Stimulated activated memory B cell treated with anti-CD40 and anti-IgM and Interleukin-4, amounts not matched to agents 10 μg/mL and 1 μg/mL and 100 μg/mL, for 72 hours (primary cell): ENCODE measurements at regions not wholly inside any gene's neighbourhood (a gene's known extent, or its start where the extent isn't known, plus 50 kb on each side); places are given as distances from the start of the nearest gene placed in this dataset.
"Not testable (repeated sequence)": the region's sequence is repeated elsewhere in the genome, so short reads cannot be mapped to it uniquely, and the experiment has no call there.

Experiments
- ATAC-seq: fragments of 150-1000 bp; cut with Tn5 transposase; 2 replicates; pipeline ENCODE4 v1.10.0; 2021
- H3K27ac Mint-ChIP-seq: one replicate; pipeline ENCODE4 v1.8.0; 2022; ENCODE audit warnings: mild to moderate bottlenecking, mixed read lengths
- H3K27me3 Mint-ChIP-seq: one replicate; pipeline ENCODE4 v1.8.0; 2022; ENCODE audit warnings: mixed read lengths
- H3K36me3 Mint-ChIP-seq: one replicate; pipeline ENCODE4 v1.8.0; 2022; ENCODE audit warnings: mixed read lengths
- H3K4me1 Mint-ChIP-seq: one replicate; pipeline ENCODE4 v1.8.0; 2022; ENCODE audit warnings: mixed read lengths
- H3K4me3 Mint-ChIP-seq: one replicate; pipeline ENCODE4 v1.8.0; 2022; ENCODE audit warnings: mild to moderate bottlenecking, moderate library complexity, mixed read lengths
- H3K9me3 Mint-ChIP-seq: one replicate; pipeline ENCODE4 v1.8.0; 2022; ENCODE audit warnings: mixed read lengths

DNA sequence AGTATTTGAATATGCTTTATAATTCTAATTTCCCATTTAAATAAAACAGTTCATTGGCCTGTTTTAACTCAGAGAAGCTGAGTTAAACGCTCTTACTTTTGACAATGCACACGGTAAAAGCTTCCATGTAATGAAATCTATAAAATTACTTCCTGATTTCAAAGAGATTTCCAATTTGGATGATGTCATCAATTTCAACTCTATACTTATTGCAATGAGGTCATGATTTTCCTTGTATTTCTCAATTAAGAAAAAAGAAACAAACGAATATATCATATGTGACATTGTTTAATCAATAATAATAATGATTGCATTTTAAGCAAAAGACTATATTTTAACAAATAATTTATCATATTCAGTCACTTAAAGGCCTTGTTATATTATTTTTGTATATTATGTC, 926.1 kb upstream of the MANEA start:
- Mint-ChIP-seq H3K4me3 (no peak overlapping the region), H3K27me3 (no peaks in the 10 kb centered on the region), H3K36me3 (no peaks in the 10 kb centered on the region), H3K9me3 (peaks cover 4% of the 10 kb centered on the region), H3K4me1 (no peaks in the 10 kb centered on the region), H3K27ac (no peak overlapping the region)
- no peak for ATAC-seq

DNA sequence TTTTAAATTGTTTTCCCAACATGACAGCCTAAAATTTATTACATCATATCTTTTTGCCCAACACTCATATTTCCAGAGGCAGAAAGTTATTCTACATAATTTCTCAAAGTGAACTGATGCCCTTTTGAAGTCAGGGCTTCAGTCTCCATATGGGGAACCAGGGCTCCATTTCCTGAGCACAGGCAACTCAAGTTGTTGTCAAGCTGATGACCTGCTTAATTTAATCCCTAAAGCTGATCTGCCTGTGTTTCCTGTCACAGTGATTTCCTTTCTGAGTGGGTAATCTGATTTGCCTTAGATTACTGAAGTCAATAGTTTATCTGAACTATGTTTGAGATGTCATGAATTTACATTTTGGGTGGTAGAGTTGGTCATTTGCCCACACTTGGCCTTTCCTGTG, 932.1 kb upstream of the MANEA start:
- Mint-ChIP-seq H3K4me1 (no peaks in the 10 kb centered on the region), H3K9me3 (peaks cover 7% of the 10 kb centered on the region), H3K27me3 (no peaks in the 10 kb centered on the region), H3K27ac (no peak overlapping the region), H3K36me3 (no peaks in the 10 kb centered on the region), H3K4me3 (no peak overlapping the region)
- no peak for ATAC-seq

DNA sequence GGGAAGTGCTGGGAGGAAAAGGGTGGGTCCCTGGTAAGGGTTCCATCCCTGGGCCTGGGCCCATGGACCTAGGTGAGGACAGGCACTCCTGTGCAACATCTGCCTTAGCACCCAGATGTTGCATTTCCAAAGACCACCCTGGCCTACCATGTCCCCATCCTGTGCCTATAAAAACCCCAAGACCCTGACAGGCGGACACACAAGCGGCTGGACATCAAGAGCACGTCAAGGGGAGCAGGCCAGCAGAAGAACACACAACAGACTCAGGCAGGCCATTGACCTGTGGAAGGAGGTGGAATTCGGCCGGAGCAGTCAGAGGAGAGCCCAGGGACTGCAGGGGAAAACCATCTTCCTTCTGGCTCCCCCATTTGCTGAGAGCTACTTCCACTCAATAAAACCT, 937.8 kb upstream of the MANEA start:
- no peaks in the 10 kb centered on the region for H3K36me3 Mint-ChIP-seq
- no peak overlapping the region for H3K27ac Mint-ChIP-seq
- no peak for ATAC-seq
- no peaks in the 10 kb centered on the region for H3K27me3 Mint-ChIP-seq
- peaks cover 11% of the 10 kb centered on the region for H3K9me3 Mint-ChIP-seq
- H3K4me1 Mint-ChIP-seq: no peaks in the 10 kb centered on the region
- H3K4me3 Mint-ChIP-seq: no peak overlapping the region

DNA sequence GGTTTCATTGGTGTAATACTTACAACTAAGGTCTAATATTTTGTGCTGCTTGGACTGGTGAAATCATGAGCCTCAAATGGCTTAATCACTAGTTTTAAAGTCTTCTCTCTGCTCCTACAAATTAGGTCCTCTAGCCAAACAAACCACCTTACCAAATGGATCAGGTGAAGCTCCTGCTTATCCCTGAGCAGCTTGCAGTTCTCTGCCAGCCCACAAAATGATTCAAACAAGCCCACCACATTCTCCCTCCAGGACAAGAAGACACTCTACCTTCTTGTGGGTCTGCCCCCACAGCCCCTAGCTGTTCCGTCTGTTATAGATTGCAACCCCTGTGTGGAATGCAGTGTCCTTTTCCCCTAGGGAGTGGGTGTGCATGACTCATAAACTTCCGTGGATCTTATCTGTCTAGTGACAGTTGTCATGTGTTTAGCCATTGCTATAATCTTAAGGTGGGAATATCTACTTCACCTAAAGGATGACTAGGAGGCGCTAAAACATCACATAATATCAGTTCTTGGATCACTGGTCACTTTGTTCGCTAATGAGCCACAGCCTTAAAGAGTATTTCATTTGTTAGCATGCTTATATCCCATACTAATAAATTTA, 940.5 kb upstream of the MANEA start:
- Mint-ChIP-seq H3K27me3 (no peaks in the 10 kb centered on the region), H3K36me3 (no peaks in the 10 kb centered on the region), H3K4me3 (no peak overlapping the region), H3K4me1 (no peaks in the 10 kb centered on the region), H3K9me3 (peaks cover 11% of the 10 kb centered on the region), H3K27ac (no peak overlapping the region)
- ATAC-seq: no peak

DNA sequence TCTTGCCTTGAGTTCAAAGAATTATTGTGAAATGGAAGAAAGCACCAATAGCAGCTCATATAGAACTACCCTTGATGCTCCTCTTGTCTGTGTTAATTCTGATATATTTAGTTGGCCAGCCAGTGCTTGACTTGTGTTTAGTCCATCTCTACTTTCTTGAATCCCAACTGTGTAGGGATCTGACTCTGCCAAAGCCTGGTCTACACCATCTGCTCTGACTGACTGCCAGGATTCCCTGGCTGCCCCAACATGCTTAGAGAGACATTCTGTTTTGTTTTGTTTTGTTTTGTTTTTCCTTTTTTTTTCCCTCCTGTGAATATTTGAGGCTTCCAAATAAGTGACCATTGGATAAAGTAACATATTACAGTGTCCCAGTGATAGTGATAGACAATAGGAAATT, 953.7 kb upstream of the MANEA start:
- Mint-ChIP-seq H3K4me1 (no peaks in the 10 kb centered on the region), H3K27ac (no peak overlapping the region), H3K9me3 (no peaks in the 10 kb centered on the region), H3K4me3 (no peak overlapping the region), H3K27me3 (no peaks in the 10 kb centered on the region), H3K36me3 (no peaks in the 10 kb centered on the region)
- peak; percentile 36 for ATAC-seq

DNA sequence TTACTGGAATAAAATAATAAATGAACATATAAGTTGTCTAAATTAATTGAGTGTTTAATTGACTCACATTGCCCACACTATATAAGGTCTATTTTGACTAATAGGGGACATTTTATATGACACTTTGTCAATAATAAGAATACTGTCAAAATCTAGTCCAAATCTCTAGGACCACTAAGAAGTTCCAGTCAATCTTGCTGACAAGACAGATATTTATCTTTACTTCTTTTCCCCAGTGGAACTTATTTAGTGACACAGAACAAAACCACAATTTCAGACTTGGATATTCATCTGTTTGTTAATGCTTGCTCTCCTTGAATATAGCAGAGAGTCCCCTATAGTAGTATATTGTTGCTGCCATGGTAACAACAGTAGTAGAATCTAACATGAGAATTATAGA, 954.6 kb upstream of the MANEA start:
- ATAC-seq: no peak
- no peaks in the 10 kb centered on the region for H3K9me3 Mint-ChIP-seq
- H3K27ac Mint-ChIP-seq: no peak overlapping the region
- H3K4me1 Mint-ChIP-seq: no peaks in the 10 kb centered on the region
- H3K4me3 Mint-ChIP-seq: no peak overlapping the region
- H3K27me3 Mint-ChIP-seq: no peaks in the 10 kb centered on the region
- H3K36me3 Mint-ChIP-seq: no peaks in the 10 kb centered on the region

DNA sequence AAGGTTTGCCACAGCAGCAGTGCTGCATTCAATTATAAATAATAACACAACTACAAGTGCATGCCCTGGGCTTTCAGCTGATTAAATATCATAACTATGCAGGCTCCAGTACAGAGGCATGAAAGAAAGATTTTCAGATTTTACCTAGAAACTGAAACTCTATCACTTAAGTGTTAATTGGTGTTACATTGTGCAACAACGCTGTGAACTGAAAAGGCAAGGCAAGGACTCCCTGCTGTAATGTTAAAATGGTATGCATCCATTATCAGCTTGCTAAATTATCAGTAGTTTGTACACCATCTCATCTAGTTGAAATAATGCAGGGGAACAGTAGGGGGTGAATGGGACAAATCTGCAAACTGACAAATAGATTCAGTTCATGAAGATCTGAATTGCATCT, 976.7 kb upstream of the MANEA start:
- H3K27me3 Mint-ChIP-seq: no peaks in the 10 kb centered on the region
- no peaks in the 10 kb centered on the region for H3K36me3 Mint-ChIP-seq
- no peaks in the 10 kb centered on the region for H3K9me3 Mint-ChIP-seq
- H3K27ac Mint-ChIP-seq: no peak overlapping the region
- H3K4me3 Mint-ChIP-seq: no peak overlapping the region
- ATAC-seq: no peak
- H3K4me1 Mint-ChIP-seq: no peaks in the 10 kb centered on the region

DNA sequence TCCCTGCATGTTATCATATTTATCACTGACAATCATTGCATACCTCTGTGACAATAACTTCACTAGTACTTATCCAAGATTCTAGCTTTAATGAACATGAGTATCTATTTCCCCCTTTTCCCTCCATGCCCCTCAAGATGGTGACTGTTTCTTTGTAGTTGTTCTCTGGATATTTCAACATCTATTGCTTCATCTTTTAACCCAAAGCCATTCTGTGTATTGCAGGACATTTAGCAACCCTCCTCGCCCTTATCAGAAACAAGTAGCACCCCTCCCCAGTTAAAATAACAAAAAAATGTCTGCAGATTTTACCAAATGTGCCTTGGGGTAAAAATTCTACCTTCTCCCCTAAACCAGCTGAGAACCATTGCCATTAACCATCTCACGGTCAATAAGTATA, 979.8 kb upstream of the MANEA start:
- Mint-ChIP-seq H3K36me3 (no peaks in the 10 kb centered on the region), H3K4me1 (no peaks in the 10 kb centered on the region)
- ATAC-seq: no peak

DNA sequence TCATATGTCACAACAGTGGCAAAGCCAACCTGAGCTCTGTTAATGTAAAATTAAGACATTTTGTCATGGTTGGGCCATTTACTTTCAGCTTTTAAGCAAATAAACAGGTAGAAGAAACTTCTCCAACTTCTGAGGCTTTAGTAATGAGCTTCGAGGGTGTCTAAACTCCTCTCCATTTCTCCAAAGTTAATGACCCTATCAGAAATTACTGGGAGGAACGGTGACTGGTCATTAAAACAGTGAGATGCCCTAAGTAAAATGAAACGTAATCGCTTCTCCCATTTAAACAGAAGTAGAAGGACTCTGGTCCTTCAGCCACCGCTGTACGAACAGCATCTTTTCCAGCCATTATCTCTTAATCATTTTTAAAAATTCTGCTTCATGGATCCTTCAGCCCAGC, 986.9 kb upstream of the MANEA start:
- Mint-ChIP-seq H3K4me1 (no peaks in the 10 kb centered on the region), H3K36me3 (no peaks in the 10 kb centered on the region), H3K27ac (no peak overlapping the region), H3K9me3 (peaks cover 6% of the 10 kb centered on the region), H3K27me3 (no peaks in the 10 kb centered on the region), H3K4me3 (no peak overlapping the region)
- ATAC-seq: no peak

More for the DNA sequence above, 979.8 kb upstream of the MANEA start:
- H3K27me3 Mint-ChIP-seq: no peaks in the 10 kb centered on the region
- no peak overlapping the region for H3K4me3 Mint-ChIP-seq
- H3K27ac Mint-ChIP-seq: no peak overlapping the region
- peaks cover 3% of the 10 kb centered on the region for H3K9me3 Mint-ChIP-seq

DNA sequence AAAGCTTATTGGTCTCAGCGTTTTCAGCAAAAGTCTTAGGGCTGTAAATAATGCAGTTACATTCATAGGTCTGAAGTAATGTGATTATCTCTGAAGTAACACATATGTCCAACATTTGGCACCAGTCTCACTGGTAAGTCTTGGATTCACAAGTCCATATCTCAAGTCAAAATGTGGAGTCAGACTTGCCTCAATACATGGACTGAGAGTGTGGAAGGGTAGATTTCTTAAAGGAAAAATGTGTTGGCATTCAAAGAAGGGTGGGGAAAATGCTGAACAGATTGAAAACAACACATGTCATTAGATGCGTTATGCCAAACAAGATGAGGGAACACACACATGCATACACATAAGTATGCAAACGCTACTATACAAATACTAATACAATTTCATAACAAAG, 989.0 kb upstream of the MANEA start:
- Mint-ChIP-seq H3K4me3 (no peak overlapping the region), H3K36me3 (no peaks in the 10 kb centered on the region), H3K27ac (no peak overlapping the region), H3K4me1 (no peaks in the 10 kb centered on the region), H3K27me3 (no peaks in the 10 kb centered on the region), H3K9me3 (peaks cover 3% of the 10 kb centered on the region)
- no peak for ATAC-seq

DNA sequence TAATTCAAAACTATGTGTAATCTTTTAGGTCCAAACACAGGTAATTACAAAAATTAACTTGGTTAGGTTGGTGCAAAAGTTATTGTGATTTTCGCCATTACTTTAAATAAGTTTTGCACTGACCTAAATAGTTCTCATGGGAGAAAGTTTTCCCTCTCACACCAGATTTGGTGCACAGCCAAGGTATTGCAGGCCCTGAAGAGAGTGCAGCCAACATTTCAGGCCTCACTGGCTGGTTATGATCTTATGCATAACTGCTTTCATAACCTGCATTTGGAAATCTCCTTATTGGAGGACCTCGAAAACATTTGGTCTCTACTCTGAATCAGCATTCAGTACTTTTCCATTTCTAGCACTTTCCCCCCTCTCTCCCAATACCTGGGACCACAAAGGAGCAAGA, 993.1 kb upstream of the MANEA start:
- ATAC-seq: no peak
- Mint-ChIP-seq H3K36me3 (no peaks in the 10 kb centered on the region), H3K4me1 (no peaks in the 10 kb centered on the region), H3K4me3 (no peak overlapping the region), H3K27ac (no peak overlapping the region), H3K27me3 (no peaks in the 10 kb centered on the region), H3K9me3 (peaks cover 3% of the 10 kb centered on the region)

DNA sequence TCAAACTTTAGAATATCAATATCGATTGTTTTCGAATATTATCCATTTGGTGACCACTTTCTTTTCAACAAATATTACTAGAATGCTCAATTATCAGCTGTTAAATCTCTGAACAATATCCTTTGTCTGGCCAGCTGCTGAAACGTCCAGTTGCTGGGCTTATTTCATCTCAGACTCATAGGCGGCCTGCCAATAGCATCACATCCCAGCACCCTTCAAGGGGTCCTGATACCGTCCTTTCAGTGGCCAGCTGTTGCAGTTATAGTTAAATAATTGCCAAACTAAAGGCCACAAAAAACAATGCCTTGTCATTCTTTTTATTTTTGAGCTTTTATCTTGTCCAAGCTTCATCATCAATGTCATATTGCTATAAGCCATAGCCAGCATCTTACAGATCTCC, 1006.8 kb upstream of the MANEA start:
- ATAC-seq: no peak
- Mint-ChIP-seq H3K4me1 (no peaks in the 10 kb centered on the region), H3K4me3 (no peak overlapping the region), H3K27me3 (no peaks in the 10 kb centered on the region), H3K9me3 (no peaks in the 10 kb centered on the region), H3K27ac (no peak overlapping the region), H3K36me3 (no peaks in the 10 kb centered on the region)

DNA sequence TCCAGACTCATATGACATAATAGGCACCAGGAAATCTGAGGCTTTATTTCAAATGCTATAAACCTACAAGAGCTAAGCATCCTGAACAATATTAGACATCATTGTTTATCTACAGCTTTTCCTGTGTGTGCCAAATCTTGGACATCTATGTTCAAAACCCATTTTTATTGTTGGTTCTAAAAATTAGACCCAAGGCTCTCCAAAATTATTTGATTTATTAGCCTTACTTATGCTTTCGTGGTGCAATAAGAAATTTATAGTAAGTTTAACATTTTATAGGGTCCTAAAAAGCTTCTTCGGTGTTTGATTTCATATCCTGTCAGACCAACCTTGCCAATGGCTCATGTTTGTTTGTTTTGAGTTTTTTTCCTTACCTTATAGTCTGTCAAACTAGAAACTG, 1014.5 kb upstream of the MANEA start:
- no peaks in the 10 kb centered on the region for H3K36me3 Mint-ChIP-seq
- no peak overlapping the region for H3K27ac Mint-ChIP-seq
- no peak overlapping the region for H3K4me3 Mint-ChIP-seq
- H3K27me3 Mint-ChIP-seq: no peaks in the 10 kb centered on the region
- ATAC-seq: no peak
- no peaks in the 10 kb centered on the region for H3K4me1 Mint-ChIP-seq
- peaks cover 10% of the 10 kb centered on the region for H3K9me3 Mint-ChIP-seq

DNA sequence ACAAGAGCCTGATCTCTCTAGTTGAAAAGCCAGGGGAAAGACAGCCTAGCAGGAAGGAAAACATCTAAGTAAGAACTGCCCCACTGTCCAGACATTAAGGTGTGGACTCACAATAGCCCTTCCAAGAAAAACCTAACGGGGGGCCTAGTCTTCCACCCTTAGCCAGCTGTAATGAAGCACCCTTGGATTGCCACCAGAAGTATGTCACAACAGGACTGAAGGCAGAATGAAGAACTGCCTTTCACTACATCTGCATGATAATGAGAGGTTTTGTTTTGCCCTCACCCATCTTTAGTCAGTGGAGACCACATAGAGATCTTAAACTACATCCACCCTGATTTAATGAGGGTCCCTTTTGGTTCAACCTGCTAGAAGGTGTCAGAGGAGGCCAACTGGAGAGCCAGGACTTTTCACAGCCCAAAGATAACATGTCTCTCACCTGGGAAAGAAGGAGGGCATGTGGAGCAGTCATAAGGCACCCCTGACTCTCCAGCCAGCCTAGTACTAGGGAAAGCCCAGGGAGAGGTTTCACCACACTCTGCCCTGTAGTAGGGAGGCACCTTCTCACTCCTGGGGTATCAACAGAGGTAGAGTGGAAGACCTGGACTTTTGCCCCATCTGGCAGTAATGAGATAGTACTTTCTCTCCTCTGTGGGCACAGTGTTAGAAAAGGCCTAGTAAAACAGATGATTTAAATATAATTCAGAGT, 1017.4 kb upstream of the MANEA start:
- Mint-ChIP-seq H3K4me3 (no peak overlapping the region), H3K4me1 (no peaks in the 10 kb centered on the region), H3K27ac (no peak overlapping the region), H3K27me3 (no peaks in the 10 kb centered on the region), H3K9me3 (peaks cover 15% of the 10 kb centered on the region), H3K36me3 (no peaks in the 10 kb centered on the region)
- ATAC-seq: peak; percentile 45

DNA sequence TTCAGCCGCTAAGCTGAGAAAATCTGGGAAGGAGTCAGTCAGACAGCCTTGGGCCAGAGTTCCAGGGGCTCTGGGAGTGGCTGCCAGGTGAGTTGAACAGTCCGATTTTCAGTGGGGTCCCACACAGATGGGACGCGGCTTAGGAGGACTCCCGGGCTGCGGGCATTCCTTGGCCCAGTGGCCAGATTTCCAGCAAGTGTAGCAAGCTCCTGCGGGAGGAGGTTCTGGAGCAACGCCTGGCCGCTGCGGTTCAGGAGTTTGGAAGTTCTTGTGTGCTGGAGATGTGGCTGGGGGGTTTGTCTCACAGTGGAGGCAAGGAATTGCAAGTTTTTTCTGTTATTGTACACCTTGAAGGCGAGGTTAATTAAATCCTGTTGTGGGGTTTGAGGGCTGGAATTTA, 1020.1 kb upstream of the MANEA start:
- ATAC-seq, H3K4me1 Mint-ChIP-seq, H3K27me3 Mint-ChIP-seq, H3K36me3 Mint-ChIP-seq, H3K4me3 Mint-ChIP-seq, H3K27ac Mint-ChIP-seq: not testable (repeated sequence)
- H3K9me3 Mint-ChIP-seq: peaks cover 18% of the 10 kb centered on the region

DNA sequence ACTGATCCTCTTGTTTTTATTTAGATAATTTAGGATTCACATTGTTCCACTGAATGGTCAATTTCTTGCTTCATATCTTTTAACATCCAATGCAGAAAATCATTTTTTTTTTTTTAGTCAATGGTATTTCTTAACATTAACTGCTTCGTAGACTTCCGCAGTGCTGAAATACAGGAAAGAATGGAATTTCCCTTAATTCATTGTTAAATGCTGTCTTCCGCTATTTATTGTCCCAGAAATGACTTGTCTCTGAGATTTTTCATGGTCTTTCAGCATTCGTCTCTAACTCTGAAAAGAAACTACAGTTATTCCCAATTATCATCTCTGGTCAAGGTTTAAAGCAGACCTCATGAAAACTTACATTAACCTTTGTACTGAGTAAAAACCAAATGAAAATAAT, 1029.1 kb upstream of the MANEA start:
- Mint-ChIP-seq H3K9me3 (peaks cover 4% of the 10 kb centered on the region), H3K27me3 (no peaks in the 10 kb centered on the region), H3K27ac (no peak overlapping the region), H3K36me3 (no peaks in the 10 kb centered on the region), H3K4me1 (no peaks in the 10 kb centered on the region), H3K4me3 (no peak overlapping the region)
- no peak for ATAC-seq
